DND-41 (cell line): ENCODE measurements at regions not wholly inside any gene's neighbourhood (a gene's known extent, or its start where the extent isn't known, plus 50 kb on each side); places are given as distances from the start of the nearest gene placed in this dataset.

Experiments used
- ATAC-seq: fragments of 200-7000 bp; cut with Tn5 transposase; 3 replicates; pipeline ENCODE4 v1.9.1; 2021; ENCODE audit warnings: low read depth; ENCODE audit not compliant: insufficient read depth
- DNase-seq: peaks from one replicate; pipeline ENCODE4 v3.0.0-alpha.2; 2020
- H2AFZ ChIP-seq: 2 replicates; pipeline ENCODE4 v1.6.0; 2012; ENCODE audit warnings: low read depth, low read length
- H3K27ac ChIP-seq: 2 replicates; pipeline ENCODE4 v1.5.1; 2012; ENCODE audit warnings: low read length, inconsistent platforms
- H3K27me3 ChIP-seq: fragments of 200-600 bp; sonication (generic); 2 replicates; pipeline ENCODE4 v1.6.0; 2012; ENCODE audit warnings: low read length, mild to moderate bottlenecking, inconsistent platforms; ENCODE audit not compliant: insufficient read depth, poor library complexity
- H3K36me3 ChIP-seq: 2 replicates; pipeline ENCODE4 v1.5.1; 2012; ENCODE audit warnings: low read length, inconsistent platforms; ENCODE audit not compliant: insufficient read depth
- H3K4me1 ChIP-seq: 2 replicates; pipeline ENCODE4 v1.5.1; 2012; ENCODE audit warnings: mild to moderate bottlenecking, low read length; ENCODE audit not compliant: insufficient read depth
- H3K4me2 ChIP-seq: 2 replicates; pipeline ENCODE4 v1.6.0; 2012; ENCODE audit warnings: mild to moderate bottlenecking, moderate library complexity, low read length, inconsistent platforms; ENCODE audit not compliant: insufficient read depth
- H3K4me3 ChIP-seq, 2 experiments: fragments of 200-600 bp in 1 of 2; shearing (Covaris generic) in 1 of 2; 2 replicates each; pipeline ENCODE4 v1.5.1; 2012 to 2016; ENCODE audit warnings: inconsistent platforms in 2 of 2, low read length in 2 of 2, mild to moderate bottlenecking in 2 of 2, low read depth in 1 of 2, moderate library complexity in 1 of 2
- H3K79me2 ChIP-seq: 2 replicates; pipeline ENCODE4 v1.6.0; 2012; ENCODE audit warnings: low read length, inconsistent platforms; ENCODE audit not compliant: insufficient read depth
- H3K9ac ChIP-seq: 2 replicates; pipeline ENCODE4 v1.6.0; 2012; ENCODE audit warnings: low read depth, mild to moderate bottlenecking, inconsistent platforms, low read length, moderate library complexity
- H3K9me3 ChIP-seq: 2 replicates; pipeline ENCODE4 v1.5.1; 2012; ENCODE audit warnings: low read length, moderate library complexity, mild to moderate bottlenecking, inconsistent platforms; ENCODE audit not compliant: insufficient read depth, severe bottlenecking
- H4K20me1 ChIP-seq: 2 replicates; pipeline ENCODE4 v1.6.0; 2012; ENCODE audit warnings: low read length; ENCODE audit not compliant: insufficient read depth
- EZH2 ChIP-seq: IDR thresholded peaks from 3 replicates; pipeline ENCODE4 v1.6.1; 2012; ENCODE audit warnings: borderline replicate concordance, low read depth, mild to moderate bottlenecking, moderate library complexity, low read length, inconsistent platforms; ENCODE audit not compliant: severe bottlenecking
- TF ChIP-seq, protein P1 (sequence below): IDR thresholded peaks from 2 replicates; pipeline ENCODE4 v1.5.1; 2012; ENCODE audit warnings: borderline replicate concordance, low read length, moderate library complexity, mild to moderate bottlenecking; ENCODE audit not compliant: poor library complexity, severe bottlenecking; ENCODE audit errors: extremely low read depth

DNA sequence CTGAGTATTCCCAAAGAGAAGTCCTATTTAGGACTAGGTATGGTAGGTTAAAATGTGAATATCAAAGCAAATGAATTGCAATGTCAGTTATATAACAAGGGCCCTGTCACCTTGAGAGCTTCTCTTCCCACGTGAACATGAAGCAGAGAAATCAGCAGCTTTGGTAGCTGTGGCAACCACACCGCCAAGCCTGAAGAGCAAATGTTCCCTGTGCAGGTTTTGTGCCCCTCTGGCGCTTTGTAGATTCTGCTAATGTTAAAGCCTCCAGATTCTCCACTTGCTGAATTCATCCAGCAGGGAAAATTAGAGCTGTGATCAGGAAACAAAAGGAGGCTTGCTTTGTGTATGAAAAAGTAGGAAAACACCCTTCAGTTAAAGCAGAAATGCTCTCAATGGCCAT lies 322.6 kb downstream of the RBM43 start:
- Histone ChIP-seq H3K9me3 (no peaks in the 10 kb centered on the region), H3K79me2 (no peaks in the 10 kb centered on the region), H3K4me3 (no peak overlapping the region), H3K27ac (no peak overlapping the region), H3K4me2 (no peak overlapping the region), H3K9ac (no peak overlapping the region), H3K36me3 (no peaks in the 10 kb centered on the region), H4K20me1 (no peaks in the 10 kb centered on the region), H2AFZ (no peak overlapping the region), H3K27me3 (no peaks in the 10 kb centered on the region), H3K4me1 (no peaks in the 10 kb centered on the region)
- no peak for DNase-seq
- no peak for ATAC-seq
- no peak for TF ChIP-seq EZH2
- TF ChIP-seq, protein P1, sequence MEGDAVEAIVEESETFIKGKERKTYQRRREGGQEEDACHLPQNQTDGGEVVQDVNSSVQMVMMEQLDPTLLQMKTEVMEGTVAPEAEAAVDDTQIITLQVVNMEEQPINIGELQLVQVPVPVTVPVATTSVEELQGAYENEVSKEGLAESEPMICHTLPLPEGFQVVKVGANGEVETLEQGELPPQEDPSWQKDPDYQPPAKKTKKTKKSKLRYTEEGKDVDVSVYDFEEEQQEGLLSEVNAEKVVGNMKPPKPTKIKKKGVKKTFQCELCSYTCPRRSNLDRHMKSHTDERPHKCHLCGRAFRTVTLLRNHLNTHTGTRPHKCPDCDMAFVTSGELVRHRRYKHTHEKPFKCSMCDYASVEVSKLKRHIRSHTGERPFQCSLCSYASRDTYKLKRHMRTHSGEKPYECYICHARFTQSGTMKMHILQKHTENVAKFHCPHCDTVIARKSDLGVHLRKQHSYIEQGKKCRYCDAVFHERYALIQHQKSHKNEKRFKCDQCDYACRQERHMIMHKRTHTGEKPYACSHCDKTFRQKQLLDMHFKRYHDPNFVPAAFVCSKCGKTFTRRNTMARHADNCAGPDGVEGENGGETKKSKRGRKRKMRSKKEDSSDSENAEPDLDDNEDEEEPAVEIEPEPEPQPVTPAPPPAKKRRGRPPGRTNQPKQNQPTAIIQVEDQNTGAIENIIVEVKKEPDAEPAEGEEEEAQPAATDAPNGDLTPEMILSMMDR, result no peak

DNA sequence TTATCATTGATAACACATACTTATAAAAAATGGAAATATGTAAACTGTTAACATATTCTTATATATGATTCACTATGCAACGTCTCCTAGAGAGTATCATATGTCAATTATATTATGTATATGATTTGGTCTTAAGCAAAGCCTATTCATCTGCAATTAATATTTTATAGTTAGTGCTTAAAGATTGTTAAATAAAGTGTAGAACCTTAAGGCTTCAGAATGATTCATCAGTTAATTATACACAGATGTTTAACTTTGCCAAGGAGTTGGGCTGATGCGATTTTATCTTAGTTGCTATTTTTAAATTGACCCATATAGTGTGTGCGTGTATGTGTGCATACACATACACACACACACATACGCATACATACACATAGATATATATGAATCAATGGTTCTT lies 323.1 kb downstream of the RBM43 start:
- TF ChIP-seq, protein P1, result no peak
- no peak for TF ChIP-seq EZH2

DNA sequence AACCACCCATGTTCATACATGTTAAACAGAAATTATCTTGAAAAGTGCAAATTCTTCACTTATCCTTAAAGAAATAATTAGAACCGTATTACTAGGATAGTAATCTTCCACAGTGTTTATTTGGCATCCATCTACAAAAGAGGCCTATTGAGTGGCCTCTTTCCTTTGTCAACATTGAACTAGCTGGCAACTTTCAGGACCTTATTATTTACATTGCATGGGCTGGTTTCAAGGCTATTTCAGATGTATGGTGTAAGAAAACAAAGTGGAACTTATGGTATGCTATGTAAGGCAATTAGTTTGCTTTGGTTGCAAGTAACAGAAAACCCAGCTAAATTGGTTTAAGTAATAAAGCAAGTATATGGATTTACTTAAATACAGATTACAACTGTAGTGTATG lies 324.6 kb downstream of the RBM43 start:
- no peak for TF ChIP-seq EZH2
- TF ChIP-seq, protein P1, result no peak
- no peak overlapping the region for H3K4me3 ChIP-seq
- no peak overlapping the region for H2AFZ ChIP-seq
- H4K20me1 ChIP-seq, result no peaks in the 10 kb centered on the region
- no peaks in the 10 kb centered on the region for H3K4me1 ChIP-seq
- H3K36me3 ChIP-seq, result no peaks in the 10 kb centered on the region
- no peak overlapping the region for H3K9ac ChIP-seq
- no peak overlapping the region for H3K4me2 ChIP-seq
- H3K79me2 ChIP-seq, result no peaks in the 10 kb centered on the region
- DNase-seq (no peak), ATAC-seq (no peak)
- H3K27me3 ChIP-seq, result no peaks in the 10 kb centered on the region
- no peak overlapping the region for H3K27ac ChIP-seq
- no peaks in the 10 kb centered on the region for H3K9me3 ChIP-seq

More for the DNA sequence above, 323.1 kb downstream of the RBM43 start:
- no peaks in the 10 kb centered on the region for H4K20me1 ChIP-seq
- no peaks in the 10 kb centered on the region for H3K4me1 ChIP-seq
- no peak overlapping the region for H3K27ac ChIP-seq
- H3K9ac ChIP-seq, result no peak overlapping the region
- H3K79me2 ChIP-seq, result no peaks in the 10 kb centered on the region
- H2AFZ ChIP-seq, result no peak overlapping the region
- no peaks in the 10 kb centered on the region for H3K27me3 ChIP-seq
- H3K36me3 ChIP-seq, result no peaks in the 10 kb centered on the region
- no peaks in the 10 kb centered on the region for H3K9me3 ChIP-seq
- H3K4me2 ChIP-seq, result no peak overlapping the region
- no peak for DNase-seq
- no peak overlapping the region for H3K4me3 ChIP-seq
- ATAC-seq, result no peak

DNA sequence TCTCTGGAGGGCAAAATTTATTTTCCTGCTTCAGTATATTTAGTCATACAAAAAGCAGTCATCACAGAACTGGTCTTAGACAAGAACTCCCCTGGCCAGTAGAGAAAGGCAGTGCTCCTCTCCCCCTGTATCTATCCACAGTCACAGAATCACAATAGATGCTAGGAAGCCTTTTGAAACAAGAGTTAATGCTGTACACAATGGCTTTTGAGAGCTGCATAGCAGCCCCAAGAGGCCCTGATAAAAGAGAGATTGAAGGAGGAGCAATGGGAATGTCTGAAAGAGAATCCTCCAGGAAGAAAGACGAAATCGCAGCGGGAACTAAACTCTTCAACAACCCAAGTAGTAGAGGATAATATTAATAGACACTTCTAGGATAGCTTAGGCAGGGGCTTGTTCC lies 330.2 kb downstream of the RBM43 start:
- H3K79me2 ChIP-seq, result no peaks in the 10 kb centered on the region
- TF ChIP-seq, protein P1, result no peak
- TF ChIP-seq EZH2, result no peak
- no peak overlapping the region for H3K9ac ChIP-seq
- ATAC-seq, result no peak
- DNase-seq, result no peak
- H3K4me1 ChIP-seq, result no peaks in the 10 kb centered on the region
- no peak overlapping the region for H2AFZ ChIP-seq
- H3K36me3 ChIP-seq, result no peaks in the 10 kb centered on the region
- no peak overlapping the region for H3K4me3 ChIP-seq
- no peaks in the 10 kb centered on the region for H3K9me3 ChIP-seq
- no peak overlapping the region for H3K4me2 ChIP-seq
- no peaks in the 10 kb centered on the region for H3K27me3 ChIP-seq
- no peaks in the 10 kb centered on the region for H4K20me1 ChIP-seq
- no peak overlapping the region for H3K27ac ChIP-seq
